ENCODE measurements at regions not wholly inside any gene's neighbourhood (a gene's known extent, or its start where the extent isn't known, plus 50 kb on each side); places are given as distances from the start of the nearest gene placed in this dataset.

GRCh38 chr15:93359425-93360131, 270.6 kb upstream of the RGMA start:
- no peaks in the 10 kb centered on the region for H3K27me3 ChIP-seq (ENCODE audit: control insufficient read depth, insufficient read depth, low read length)
- H3K4me3 ChIP-seq (ENCODE audit: low read depth, low read length) = no peak overlapping the region
- POLR2A ChIA-PET = no interaction called here
- no peaks in the 10 kb centered on the region for H3K36me3 ChIP-seq (ENCODE audit: control insufficient read depth, insufficient read depth, low read length)
- DNase-seq (ENCODE audit: low read depth) = no peak
- TF ChIP-seq, protein P1, sequence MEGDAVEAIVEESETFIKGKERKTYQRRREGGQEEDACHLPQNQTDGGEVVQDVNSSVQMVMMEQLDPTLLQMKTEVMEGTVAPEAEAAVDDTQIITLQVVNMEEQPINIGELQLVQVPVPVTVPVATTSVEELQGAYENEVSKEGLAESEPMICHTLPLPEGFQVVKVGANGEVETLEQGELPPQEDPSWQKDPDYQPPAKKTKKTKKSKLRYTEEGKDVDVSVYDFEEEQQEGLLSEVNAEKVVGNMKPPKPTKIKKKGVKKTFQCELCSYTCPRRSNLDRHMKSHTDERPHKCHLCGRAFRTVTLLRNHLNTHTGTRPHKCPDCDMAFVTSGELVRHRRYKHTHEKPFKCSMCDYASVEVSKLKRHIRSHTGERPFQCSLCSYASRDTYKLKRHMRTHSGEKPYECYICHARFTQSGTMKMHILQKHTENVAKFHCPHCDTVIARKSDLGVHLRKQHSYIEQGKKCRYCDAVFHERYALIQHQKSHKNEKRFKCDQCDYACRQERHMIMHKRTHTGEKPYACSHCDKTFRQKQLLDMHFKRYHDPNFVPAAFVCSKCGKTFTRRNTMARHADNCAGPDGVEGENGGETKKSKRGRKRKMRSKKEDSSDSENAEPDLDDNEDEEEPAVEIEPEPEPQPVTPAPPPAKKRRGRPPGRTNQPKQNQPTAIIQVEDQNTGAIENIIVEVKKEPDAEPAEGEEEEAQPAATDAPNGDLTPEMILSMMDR (IDR thresholded peaks at IDR 0.05; ENCODE audit: insufficient read depth, low read depth, low read length) = no peak
- CTCF ChIA-PET = no interaction called here

DNA sequence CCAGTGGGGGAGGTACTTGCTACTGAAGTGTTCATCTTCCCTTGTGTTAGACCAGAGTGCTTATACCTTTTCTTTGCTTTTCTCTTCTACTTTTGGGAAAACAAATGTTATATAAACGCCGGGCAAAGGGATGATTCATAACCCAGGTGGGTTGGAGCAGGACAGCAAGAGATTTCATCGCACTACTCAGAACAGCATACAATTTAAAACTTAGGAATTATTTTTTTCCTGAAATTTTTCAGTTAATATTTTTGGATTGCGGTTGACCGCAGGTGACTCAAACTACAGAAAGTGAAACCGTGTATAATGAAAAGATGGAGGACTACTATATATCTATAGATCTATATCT, 270.0 kb upstream of the RGMA start:
- DNase-seq (ENCODE audit: low read depth) = no peak
- ChIA-PET POLR2A (no interaction called here), CTCF (no interaction called here)
- Histone ChIP-seq H3K27me3 (ENCODE audit: control insufficient read depth, insufficient read depth, low read length) (no peaks in the 10 kb centered on the region), H3K4me3 (ENCODE audit: low read depth, low read length) (no peak overlapping the region), H3K36me3 (ENCODE audit: control insufficient read depth, insufficient read depth, low read length) (no peaks in the 10 kb centered on the region)
- TF ChIP-seq, protein P1 (IDR thresholded peaks at IDR 0.05; ENCODE audit: insufficient read depth, low read depth, low read length) = no peak

- POLR2A ChIA-PET = no interaction called here
- Histone ChIP-seq H3K27me3 (ENCODE audit: control insufficient read depth, insufficient read depth, low read length) (no peaks in the 10 kb centered on the region), H3K4me3 (ENCODE audit: low read depth, low read length) (no peak overlapping the region), H3K36me3 (ENCODE audit: control insufficient read depth, insufficient read depth, low read length) (no peaks in the 10 kb centered on the region)
- TF ChIP-seq, protein P1 (IDR thresholded peaks at IDR 0.05; ENCODE audit: insufficient read depth, low read depth, low read length) = no peak
- no peak for DNase-seq (ENCODE audit: low read depth)
- CTCF ChIA-PET = no interaction called here
Measured at GRCh38 chr15:93358166-93359059, 269.4 kb upstream of the RGMA start.

- no peaks in the 10 kb centered on the region for H3K27me3 ChIP-seq (ENCODE audit: control insufficient read depth, insufficient read depth, low read length)
- TF ChIP-seq, protein P1 (IDR thresholded peaks at IDR 0.05; ENCODE audit: insufficient read depth, low read depth, low read length) = no peak
- ChIA-PET POLR2A (no interaction called here), CTCF (no interaction called here)
- H3K36me3 ChIP-seq (ENCODE audit: control insufficient read depth, insufficient read depth, low read length) = no peaks in the 10 kb centered on the region
- H3K4me3 ChIP-seq (ENCODE audit: low read depth, low read length) = no peak overlapping the region
- no peak for DNase-seq (ENCODE audit: low read depth)
Measured at GRCh38 chr15:93348711-93349545, 259.9 kb upstream of the RGMA start.

GRCh38 chr15:93347986-93348385, 259.0 kb upstream of the RGMA start:
- CTCF ChIA-PET = no interaction called here
- TF ChIP-seq, protein P1 (IDR thresholded peaks at IDR 0.05; ENCODE audit: insufficient read depth, low read depth, low read length) = no peak

More at GRCh38 chr15:93347986-93348385, 259.0 kb upstream of the RGMA start:
- Histone ChIP-seq H3K27me3 (ENCODE audit: control insufficient read depth, insufficient read depth, low read length) (no peaks in the 10 kb centered on the region), H3K4me3 (ENCODE audit: low read depth, low read length) (no peak overlapping the region), H3K36me3 (ENCODE audit: control insufficient read depth, insufficient read depth, low read length) (no peaks in the 10 kb centered on the region)
- POLR2A ChIA-PET = no interaction called here
- DNase-seq (ENCODE audit: low read depth) = no peak

Data from BJ (cell line).